ENCODE measurements at regions not wholly inside any gene's neighbourhood (a gene's known extent, or its start where the extent isn't known, plus 50 kb on each side); places are given as distances from the start of the nearest gene placed in this dataset.

GRCh38 chr3:188972310-188972709 is 199.5 kb upstream of the TPRG1 start:
- ATAC-seq (no peak), DNase-seq (ENCODE audit: low spot score) (no peak), FAIRE-seq (no peak)
- BruUV-seq (replicated peaks) = no TSS peak
- H3K79me2 ChIP-seq (ENCODE audit: insufficient read depth, low read length) = no peaks in the 10 kb centered on the region
- no peak overlapping the region for H3K9ac ChIP-seq (ENCODE audit: insufficient read depth, low read depth, low read length)
- H3K4me3 ChIP-seq (replicated peaks in 1 of 3; ENCODE audit: insufficient read depth in 1 of 3, low read depth in 2 of 3, low read length in 3 of 3) = no peak overlapping the region
- POLR2A ChIA-PET = no interaction called here
- no peak overlapping the region for H2AFZ ChIP-seq (ENCODE audit: low read length)
- 28% methylated on average over 2 of the region's 4 CpGs for WGBS (ENCODE audit: low lambda C conversion rate)
- no peak overlapping the region for H3K27ac ChIP-seq (ENCODE audit: extremely low read length, insufficient read depth, low read length)
- no peak overlapping the region for H3K4me2 ChIP-seq (ENCODE audit: low read depth, low read length)
- H4K20me1 ChIP-seq (ENCODE audit: insufficient read depth, low read length) = no peaks in the 10 kb centered on the region
- CTCF ChIA-PET (ENCODE audit: low intra/inter-chr PET ratio, low total read pairs) = no interaction called here
- TF ChIP-seq MAFF (IDR thresholded peaks at IDR 0.05; ENCODE audit: low read depth, low read length) = no peak
- TF ChIP-seq, protein P1, sequence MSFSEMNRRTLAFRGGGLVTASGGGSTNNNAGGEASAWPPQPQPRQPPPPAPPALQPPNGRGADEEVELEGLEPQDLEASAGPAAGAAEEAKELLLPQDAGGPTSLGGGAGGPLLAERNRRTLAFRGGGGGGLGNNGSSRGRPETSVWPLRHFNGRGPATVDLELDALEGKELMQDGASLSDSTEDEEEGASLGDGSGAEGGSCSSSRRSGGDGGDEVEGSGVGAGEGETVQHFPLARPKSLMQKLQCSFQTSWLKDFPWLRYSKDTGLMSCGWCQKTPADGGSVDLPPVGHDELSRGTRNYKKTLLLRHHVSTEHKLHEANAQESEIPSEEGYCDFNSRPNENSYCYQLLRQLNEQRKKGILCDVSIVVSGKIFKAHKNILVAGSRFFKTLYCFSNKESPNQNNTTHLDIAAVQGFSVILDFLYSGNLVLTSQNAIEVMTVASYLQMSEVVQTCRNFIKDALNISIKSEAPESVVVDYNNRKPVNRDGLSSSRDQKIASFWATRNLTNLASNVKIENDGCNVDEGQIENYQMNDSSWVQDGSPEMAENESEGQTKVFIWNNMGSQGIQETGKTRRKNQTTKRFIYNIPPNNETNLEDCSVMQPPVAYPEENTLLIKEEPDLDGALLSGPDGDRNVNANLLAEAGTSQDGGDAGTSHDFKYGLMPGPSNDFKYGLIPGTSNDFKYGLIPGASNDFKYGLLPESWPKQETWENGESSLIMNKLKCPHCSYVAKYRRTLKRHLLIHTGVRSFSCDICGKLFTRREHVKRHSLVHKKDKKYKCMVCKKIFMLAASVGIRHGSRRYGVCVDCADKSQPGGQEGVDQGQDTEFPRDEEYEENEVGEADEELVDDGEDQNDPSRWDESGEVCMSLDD (CRISPR knock-in tag; IDR thresholded peaks at IDR 0.05; ENCODE audit: borderline replicate concordance) = no peak
- no peak for TF ChIP-seq RFXAP (CRISPR knock-in tag; IDR thresholded peaks at IDR 0.05; ENCODE audit: borderline replicate concordance)
- no peak for TF ChIP-seq ZNF558 (CRISPR knock-in tag; IDR thresholded peaks at IDR 0.05; ENCODE audit: borderline replicate concordance)
- TF ChIP-seq HNRNPH1 (optimal IDR thresholded peaks at IDR 0.05; ENCODE audit: low read depth, low read length) = no peak
- TF ChIP-seq RBM39 (IDR thresholded peaks at IDR 0.05; ENCODE audit: low read depth, low read length, poor library complexity, severe bottlenecking) = no peak
- no peak for TF ChIP-seq POLR2AphosphoS2 (IDR thresholded peaks at IDR 0.05; ENCODE audit: low read depth, low read length)
- no peak for TF ChIP-seq ATM (IDR thresholded peaks at IDR 0.05; ENCODE audit: borderline replicate concordance)
- TF ChIP-seq ZBTB20 (CRISPR knock-in tag; IDR thresholded peaks at IDR 0.05; ENCODE audit: borderline replicate concordance, low read depth) = no peak
- no peak for TF ChIP-seq ZNF891 (CRISPR knock-in tag; IDR thresholded peaks at IDR 0.05)
- TF ChIP-seq, protein P2, sequence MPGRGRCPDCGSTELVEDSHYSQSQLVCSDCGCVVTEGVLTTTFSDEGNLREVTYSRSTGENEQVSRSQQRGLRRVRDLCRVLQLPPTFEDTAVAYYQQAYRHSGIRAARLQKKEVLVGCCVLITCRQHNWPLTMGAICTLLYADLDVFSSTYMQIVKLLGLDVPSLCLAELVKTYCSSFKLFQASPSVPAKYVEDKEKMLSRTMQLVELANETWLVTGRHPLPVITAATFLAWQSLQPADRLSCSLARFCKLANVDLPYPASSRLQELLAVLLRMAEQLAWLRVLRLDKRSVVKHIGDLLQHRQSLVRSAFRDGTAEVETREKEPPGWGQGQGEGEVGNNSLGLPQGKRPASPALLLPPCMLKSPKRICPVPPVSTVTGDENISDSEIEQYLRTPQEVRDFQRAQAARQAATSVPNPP (CRISPR knock-in tag; IDR thresholded peaks at IDR 0.05) = no peak
- no peak for TF ChIP-seq ZNF607 (CRISPR knock-in tag; IDR thresholded peaks at IDR 0.05; ENCODE audit: borderline replicate concordance)
- TF ChIP-seq, protein P3, sequence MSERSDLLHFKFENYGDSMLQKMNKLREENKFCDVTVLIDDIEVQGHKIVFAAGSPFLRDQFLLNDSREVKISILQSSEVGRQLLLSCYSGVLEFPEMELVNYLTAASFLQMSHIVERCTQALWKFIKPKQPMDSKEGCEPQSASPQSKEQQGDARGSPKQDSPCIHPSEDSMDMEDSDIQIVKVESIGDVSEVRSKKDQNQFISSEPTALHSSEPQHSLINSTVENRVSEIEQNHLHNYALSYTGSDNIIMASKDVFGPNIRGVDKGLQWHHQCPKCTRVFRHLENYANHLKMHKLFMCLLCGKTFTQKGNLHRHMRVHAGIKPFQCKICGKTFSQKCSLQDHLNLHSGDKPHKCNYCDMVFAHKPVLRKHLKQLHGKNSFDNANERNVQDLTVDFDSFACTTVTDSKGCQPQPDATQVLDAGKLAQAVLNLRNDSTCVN (CRISPR knock-in tag; IDR thresholded peaks at IDR 0.05; ENCODE audit: borderline replicate concordance) = no peak
- TF ChIP-seq GATAD2A (CRISPR knock-in tag; IDR thresholded peaks at IDR 0.05) = no peak
- TF ChIP-seq DNMT3B (CRISPR knock-in tag; conservative IDR thresholded peaks at IDR 0.05) = no peak
- intact Hi-C loops (cut with micrococcal nuclease; ENCODE audit: unreplicated experiment) (no loop called here), in situ Hi-C loops (cut with HindIII; ENCODE audit: extremely low pct_ligation_motif_present, low pct_unique_long_range_greater_than_20kb) (loop anchor here (25.0 kb wide), 1 partner anchor 760 kb away; no protein-coding TSS in a partner anchor)
- H3K9me3 ChIP-seq (ENCODE audit: low read length) = no peaks in the 10 kb centered on the region
- no peaks in the 10 kb centered on the region for H3K27me3 ChIP-seq (ENCODE audit: control insufficient read depth in 1 of 2, insufficient read depth in 2 of 2, low read length in 2 of 2)
- H3K36me3 ChIP-seq (replicated peaks in 1 of 2; ENCODE audit: control insufficient read depth in 1 of 2, insufficient read depth in 2 of 2, low read length in 2 of 2) = no peaks in the 10 kb centered on the region
- no peaks in the 10 kb centered on the region for H3K4me1 ChIP-seq (ENCODE audit: insufficient read depth, low read length)
